Loucy (cell line): ENCODE measurements at regions not wholly inside any gene's neighbourhood (a gene's known extent, or its start where the extent isn't known, plus 50 kb on each side); places are given as distances from the start of the nearest gene placed in this dataset.

Experiments
- H2AFZ ChIP-seq: fragments of 200-600 bp; sonication (generic); 2 replicates; pipeline ENCODE4 v1.6.0; 2016; ENCODE audit warnings: antibody characterized with exemption, mild to moderate bottlenecking, low read length, moderate library complexity
- H3F3A ChIP-seq: fragments of 200-600 bp; 2 replicates; pipeline ENCODE4 v1.6.0; 2016; ENCODE audit warnings: antibody characterized with exemption, low read depth, mild to moderate bottlenecking
- H3K27me3 ChIP-seq: fragments of 200-600 bp; sonication (generic); 2 replicates; pipeline ENCODE4 v1.6.1; 2014; ENCODE audit warnings: low read length, mild to moderate bottlenecking; ENCODE audit not compliant: insufficient read depth, poor library complexity, severe bottlenecking
- H3K36me3 ChIP-seq: fragments of 200-600 bp; sonication (generic); 2 replicates; pipeline ENCODE4 v1.6.1; 2016; ENCODE audit warnings: low read length; ENCODE audit not compliant: insufficient read depth
- H3K4me1 ChIP-seq: fragments of 200-600 bp; sonication (generic); 2 replicates; pipeline ENCODE4 v1.5.1; 2014; ENCODE audit warnings: low read length, mild to moderate bottlenecking; ENCODE audit not compliant: insufficient read depth, poor library complexity, severe bottlenecking
- H3K4me2 ChIP-seq: fragments of 200-600 bp; sonication (generic); 2 replicates; pipeline ENCODE4 v1.6.0; 2014; ENCODE audit warnings: antibody characterized with exemption, low read length, low read depth, mild to moderate bottlenecking; ENCODE audit not compliant: poor library complexity, severe bottlenecking
- H3K4me3 ChIP-seq: fragments of 200-600 bp; sonication (generic); 2 replicates; pipeline ENCODE4 v1.5.1; 2014; ENCODE audit warnings: low read length, mild to moderate bottlenecking, mixed read lengths; ENCODE audit not compliant: poor library complexity, severe bottlenecking
- H3K79me2 ChIP-seq: fragments of 200-600 bp; sonication (generic); 2 replicates; pipeline ENCODE4 v1.6.1; 2014; ENCODE audit warnings: low read length; ENCODE audit not compliant: insufficient read depth
- H3K9ac ChIP-seq: fragments of 200-600 bp; sonication (generic); 2 replicates; pipeline ENCODE4 v1.6.0; 2014; ENCODE audit warnings: mild to moderate bottlenecking, low read depth, low read length, moderate library complexity; ENCODE audit not compliant: poor library complexity, severe bottlenecking
- H3K9me2 ChIP-seq: fragments of 200-600 bp; sonication (generic); replicated peaks from 2 replicates; pipeline ENCODE4 v1.6.1; 2016; ENCODE audit warnings: low read depth, low read length, mixed read lengths
- H3K9me3 ChIP-seq: fragments of 200-600 bp; sonication (generic); 2 replicates; pipeline ENCODE4 v1.6.1; 2014; ENCODE audit warnings: mild to moderate bottlenecking, antibody characterized with exemption, low read length, low read depth; ENCODE audit not compliant: insufficient read depth
- H4K20me1 ChIP-seq: fragments of 200-600 bp; sonication (generic); 2 replicates; pipeline ENCODE4 v1.6.0; 2014; ENCODE audit warnings: antibody characterized with exemption, low read length, mild to moderate bottlenecking; ENCODE audit not compliant: insufficient read depth, poor library complexity, severe bottlenecking
- CTCF ChIP-seq: fragments of 200-600 bp; sonication (generic); conservative IDR thresholded peaks from 2 replicates; pipeline ENCODE4 v1.5.1; 2014; ENCODE audit warnings: mild to moderate bottlenecking, antibody characterized with exemption, low read length
- EZH2phosphoT487 ChIP-seq: fragments of 200-600 bp; IDR thresholded peaks from 2 replicates; pipeline ENCODE4 v1.6.1; 2018; ENCODE audit warnings: antibody characterized with exemption, mild to moderate bottlenecking, moderate library complexity, borderline replicate concordance

GRCh38 chrX:40279762-40280161 is 182.0 kb upstream of the BCOR start:
- no peak overlapping the region for H2AFZ ChIP-seq
- H3K4me2 ChIP-seq: no peak overlapping the region
- H3K9ac ChIP-seq: no peak overlapping the region
- TF ChIP-seq CTCF (no peak), EZH2phosphoT487 (no peak)
- H3K79me2 ChIP-seq: no peaks in the 10 kb centered on the region
- H3K4me3 ChIP-seq: no peak overlapping the region
- no peaks in the 10 kb centered on the region for H3F3A ChIP-seq
- no peaks in the 10 kb centered on the region for H3K9me2 ChIP-seq
- H3K27me3 ChIP-seq: no peaks in the 10 kb centered on the region
- H3K9me3 ChIP-seq: no peaks in the 10 kb centered on the region
- no peaks in the 10 kb centered on the region for H4K20me1 ChIP-seq
- H3K4me1 ChIP-seq: peaks cover 31% of the 10 kb centered on the region
- no peaks in the 10 kb centered on the region for H3K36me3 ChIP-seq

GRCh38 chrX:40279091-40279430 is 181.3 kb upstream of the BCOR start:
- no peaks in the 10 kb centered on the region for H3K9me3 ChIP-seq
- H3K4me2 ChIP-seq: no peak overlapping the region
- no peak overlapping the region for H3K4me3 ChIP-seq
- TF ChIP-seq CTCF: no peak
- no peak overlapping the region for H3K9ac ChIP-seq
- H3K36me3 ChIP-seq: no peaks in the 10 kb centered on the region
- H4K20me1 ChIP-seq: no peaks in the 10 kb centered on the region
- H3K4me1 ChIP-seq: peaks cover 31% of the 10 kb centered on the region
- no peaks in the 10 kb centered on the region for H3F3A ChIP-seq
- no peaks in the 10 kb centered on the region for H3K79me2 ChIP-seq
- H3K27me3 ChIP-seq: no peaks in the 10 kb centered on the region
- no peaks in the 10 kb centered on the region for H3K9me2 ChIP-seq
- H2AFZ ChIP-seq: no peak overlapping the region

GRCh38 chrX:40278340-40279090 is 180.8 kb upstream of the BCOR start:
- Histone ChIP-seq H3K4me3 (no peak overlapping the region), H3F3A (no peaks in the 10 kb centered on the region), H3K4me2 (no peak overlapping the region), H3K9me3 (no peaks in the 10 kb centered on the region), H3K9ac (no peak overlapping the region), H4K20me1 (no peaks in the 10 kb centered on the region), H2AFZ (no peak overlapping the region), H3K79me2 (no peaks in the 10 kb centered on the region), H3K9me2 (no peaks in the 10 kb centered on the region), H3K27me3 (no peaks in the 10 kb centered on the region), H3K36me3 (no peaks in the 10 kb centered on the region), H3K4me1 (peaks cover 35% of the 10 kb centered on the region)
- no peak for TF ChIP-seq EZH2phosphoT487
- TF ChIP-seq CTCF: no peak
